Heart left ventricle (tissue), 16 donors: ENCODE measurements at regions not wholly inside any gene's neighbourhood (a gene's known extent, or its start where the extent isn't known, plus 50 kb on each side); places are given as distances from the start of the nearest gene placed in this dataset.

Experiments
- ATAC-seq, 4 donors: fragments of 200-7000 bp; cut with Tn5 transposase; one replicate each; pipeline ENCODE4 v1.9.1; 2020 to 2022; ENCODE audit warnings: moderate library complexity in 4 of 4, mild to moderate bottlenecking in 3 of 4, moderate number of reproducible peaks in 1 of 4
- DNase-seq, 5 donors: peaks; one replicate each; pipeline ENCODE4 v3.0.0-alpha.2; 2020
- H3K27ac ChIP-seq, 12 donors: fragments of 200-600 bp; sonication (generic) in 4 of 12; one replicate each; pipeline versions ENCODE4 v1.5.0 to v1.8.0; 2016 to 2022; ENCODE audit warnings: mild to moderate bottlenecking in 2 of 12
- H3K27me3 ChIP-seq, 9 donors: fragments of 200-600 bp; sonication (generic) in 2 of 9; one replicate each; pipeline versions ENCODE4 v1.5.1 to v1.8.0; 2016 to 2022; ENCODE audit warnings: mild to moderate bottlenecking in 3 of 9
- H3K36me3 ChIP-seq, 9 donors: fragments of 200-600 bp; sonication (generic) in 2 of 9; one replicate each; pipeline versions ENCODE4 v1.5.0 to v1.8.0; 2018 to 2022; ENCODE audit warnings: mild to moderate bottlenecking in 2 of 9
- H3K4me1 ChIP-seq, 12 donors: fragments of 200-600 bp; sonication (generic) in 4 of 12; one replicate each; pipeline versions ENCODE4 v1.5.0 to v1.8.0; 2016 to 2022; ENCODE audit warnings: mild to moderate bottlenecking in 3 of 12
- H3K4me3 ChIP-seq, 12 donors: fragments of 200-600 bp; sonication (generic) in 4 of 12; one replicate each; pipeline versions ENCODE4 v1.5.0 to v1.8.0; 2017 to 2022; ENCODE audit warnings: mild to moderate bottlenecking in 9 of 12, moderate library complexity in 4 of 12
- H3K9me3 ChIP-seq, 12 donors: fragments of 200-600 bp; sonication (generic) in 4 of 12; one replicate each; pipeline versions ENCODE4 v1.5.0 to v1.8.0; 2016 to 2022; ENCODE audit warnings: mild to moderate bottlenecking in 1 of 12
- POLR2A ChIP-seq, 2 donors: fragments of 450-650 bp; IDR thresholded peaks; one replicate each; pipeline ENCODE4 v1.6.1; 2017; ENCODE audit warnings: antibody characterized with exemption in 2 of 2, mild to moderate bottlenecking in 2 of 2, moderate library complexity in 2 of 2
- WGBS, 4 donors: extraction: QIAGEN DNeasy Blood & Tissue Kit in 2 of 4; methylation state at CpG; one replicate each; pipeline versions ENCODE4 v1.1.5 to v1.1.7; 2013 to 2018; 5-methylcytosine and 5-hydroxymethylcytosine counted together
- intact Hi-C, 10 donors: fragments of 100-400 bp; cut with DNase I; formaldehyde crosslinking; loops; one replicate each; pipeline versions ENCODE4 v1.11.1 to v1.14.2; 2022
- TF ChIP-seq, protein P1 (sequence below), 12 donors: fragments of 200-600 bp; sonication (generic) in 4 of 12; IDR thresholded peaks; one replicate each; pipeline versions ENCODE4 v1.5.0 to v1.8.0; 2018 to 2022; ENCODE audit warnings: antibody characterized with exemption in 12 of 12, mild to moderate bottlenecking in 5 of 12
- donor health status: ischemic (EF 13 %, LVEDD 7.1; RV severe dilation, severe dysfunction).
- donor health status: healthy with polysubstance abuse.
- donor health status: DM: no; HTN: yes; CAD: no.
- donor health status: DM: no; HTN: no; CAD: no.
- donor health status: ischemic (EF 25% LVEDD 6.9; RV normal size, moderate dysfunction).
- donor health status: ischemic (EF 25% LVEDD 5.7; RV mildly dilated, moderate dysfunction).
- donor health status: healthy.
- donor health status: DM: yes; HTN: yes; CAD: no.
- donor health status: ischemic (EF 35%, LVEDD 5.7; RV mildly dilated, moderate dysfunction).
- donor health status: nonischemic (EF 11% LVEDD 7.7; RV severe dilation, severe dysfunction).
- donor health status: DM: yes; HTN: yes; CAD: no.
- donor health status: PGD.
- donor health status: ischemic (EF 29% LVEDD 5.4; RV normal size, mild dysfunction).
- donor health status: nonischemic (EF 23%, LVEDD 6.1; RV moderate dilation, normal function).

DNA sequence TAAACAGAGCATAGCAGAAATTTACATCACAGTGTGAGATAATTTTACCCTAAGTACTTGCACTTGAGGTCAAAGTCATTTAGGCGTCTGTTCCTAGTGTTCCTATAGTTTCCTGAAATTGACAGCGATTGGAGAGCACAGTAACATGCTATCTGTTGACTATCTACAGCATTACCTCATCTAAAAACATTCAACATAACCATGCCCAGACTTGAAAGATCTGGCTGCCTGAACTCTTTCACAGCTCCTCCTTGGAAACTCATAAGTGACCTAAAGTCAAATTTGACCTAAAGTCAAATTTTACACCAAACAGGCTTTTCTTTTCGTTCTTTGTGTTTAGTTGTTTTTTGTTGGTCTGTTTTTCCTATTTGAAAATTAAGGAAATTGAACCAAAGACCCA is 233.8 kb upstream of the UBASH3B start:
- intact Hi-C loops, result no loop called here
- H3K9me3 ChIP-seq, result peaks cover 0 to 4% (median 0%) of the 10 kb centered on the region in 12 donors
- ATAC-seq, result no peak
- no peaks in the 10 kb centered on the region for H3K4me1 ChIP-seq
- H3K27me3 ChIP-seq, result no peaks in the 10 kb centered on the region
- H3K4me3 ChIP-seq, result no peak overlapping the region
- no peak for DNase-seq
- WGBS, 4 donors, result 75 to 79% (median 77%) methylated on average over 3 of the region's 3 CpGs
- H3K36me3 ChIP-seq, result no peaks in the 10 kb centered on the region
- no peak overlapping the region for H3K27ac ChIP-seq
- no peak for TF ChIP-seq POLR2A (IDR thresholded peaks at IDR 0.05)
- TF ChIP-seq, protein P1, sequence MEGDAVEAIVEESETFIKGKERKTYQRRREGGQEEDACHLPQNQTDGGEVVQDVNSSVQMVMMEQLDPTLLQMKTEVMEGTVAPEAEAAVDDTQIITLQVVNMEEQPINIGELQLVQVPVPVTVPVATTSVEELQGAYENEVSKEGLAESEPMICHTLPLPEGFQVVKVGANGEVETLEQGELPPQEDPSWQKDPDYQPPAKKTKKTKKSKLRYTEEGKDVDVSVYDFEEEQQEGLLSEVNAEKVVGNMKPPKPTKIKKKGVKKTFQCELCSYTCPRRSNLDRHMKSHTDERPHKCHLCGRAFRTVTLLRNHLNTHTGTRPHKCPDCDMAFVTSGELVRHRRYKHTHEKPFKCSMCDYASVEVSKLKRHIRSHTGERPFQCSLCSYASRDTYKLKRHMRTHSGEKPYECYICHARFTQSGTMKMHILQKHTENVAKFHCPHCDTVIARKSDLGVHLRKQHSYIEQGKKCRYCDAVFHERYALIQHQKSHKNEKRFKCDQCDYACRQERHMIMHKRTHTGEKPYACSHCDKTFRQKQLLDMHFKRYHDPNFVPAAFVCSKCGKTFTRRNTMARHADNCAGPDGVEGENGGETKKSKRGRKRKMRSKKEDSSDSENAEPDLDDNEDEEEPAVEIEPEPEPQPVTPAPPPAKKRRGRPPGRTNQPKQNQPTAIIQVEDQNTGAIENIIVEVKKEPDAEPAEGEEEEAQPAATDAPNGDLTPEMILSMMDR (IDR thresholded peaks at IDR 0.05), result no peak

GRCh38 chr11:122418032-122418431 is 237.5 kb upstream of the UBASH3B start:
- intact Hi-C loops, result no loop called here
- H3K4me1 ChIP-seq, result no peaks in the 10 kb centered on the region
- H3K4me3 ChIP-seq, result no peak overlapping the region
- 97 to 99% (median 98%) methylated on average over 3 of the region's 3 CpGs for WGBS, 4 donors
- no peaks in the 10 kb centered on the region for H3K27me3 ChIP-seq
- ATAC-seq (no peak), DNase-seq (no peak)
- peaks cover 0 to 41% (median 14%) of the 10 kb centered on the region in 12 donors for H3K9me3 ChIP-seq
- no peaks in the 10 kb centered on the region for H3K36me3 ChIP-seq
- TF ChIP-seq, protein P1 (IDR thresholded peaks at IDR 0.05), result no peak
- TF ChIP-seq POLR2A (IDR thresholded peaks at IDR 0.05), result no peak
- no peak overlapping the region for H3K27ac ChIP-seq

GRCh38 chr11:122414406-122415018 is 241.0 kb upstream of the UBASH3B start:
- intact Hi-C loops, result no loop called here
- H3K27ac ChIP-seq, result no peak overlapping the region
- ATAC-seq, result no peak
- no peaks in the 10 kb centered on the region for H3K4me1 ChIP-seq
- DNase-seq, result no peak
- TF ChIP-seq POLR2A (IDR thresholded peaks at IDR 0.05), result no peak
- TF ChIP-seq, protein P1 (IDR thresholded peaks at IDR 0.05), result no peak
- 94 to 99% (median 98%) methylated on average over 2 of the region's 2 CpGs for WGBS, 4 donors
- H3K27me3 ChIP-seq, result no peaks in the 10 kb centered on the region
- no peak overlapping the region for H3K4me3 ChIP-seq
- H3K9me3 ChIP-seq, result peaks cover 0 to 41% (median 14%) of the 10 kb centered on the region in 12 donors
- no peaks in the 10 kb centered on the region for H3K36me3 ChIP-seq

DNA sequence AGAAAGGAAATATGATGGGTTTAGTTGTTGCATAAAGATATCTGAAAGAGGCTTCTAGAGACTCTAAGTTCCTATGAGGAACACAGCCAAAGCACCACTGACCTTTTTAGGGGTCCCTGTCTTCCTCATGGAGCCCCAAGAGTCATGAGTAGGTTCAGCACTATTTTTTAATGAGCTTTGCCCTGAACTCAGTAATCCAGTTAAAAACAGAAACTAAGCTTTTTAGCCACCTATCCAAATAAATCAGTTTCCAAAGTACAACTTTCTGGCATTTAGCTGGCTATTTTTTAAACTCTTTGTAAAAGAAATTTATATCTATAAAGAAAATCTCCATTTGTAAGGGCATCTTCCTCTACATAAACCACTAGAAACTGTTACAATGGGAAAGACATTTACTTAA is 241.8 kb upstream of the UBASH3B start:
- Histone ChIP-seq H3K36me3 (no peaks in the 10 kb centered on the region), H3K27ac (no peak overlapping the region), H3K4me3 (no peak overlapping the region), H3K4me1 (no peaks in the 10 kb centered on the region), H3K27me3 (no peaks in the 10 kb centered on the region), H3K9me3 (peaks cover 0 to 41% (median 14%) of the 10 kb centered on the region in 12 donors)
- no peak for ATAC-seq
- TF ChIP-seq, protein P1 (IDR thresholded peaks at IDR 0.05), result no peak
- no peak for TF ChIP-seq POLR2A (IDR thresholded peaks at IDR 0.05)
- DNase-seq, result no peak
- intact Hi-C loops, result no loop called here
